ENCODE measurements at regions not wholly inside any gene's neighbourhood (a gene's known extent, or its start where the extent isn't known, plus 50 kb on each side); places are given as distances from the start of the nearest gene placed in this dataset.

- H3K4me3 ChIP-seq (ENCODE audit: low read depth, low read length) = no peak overlapping the region
- no peak for TF ChIP-seq CTCF (IDR thresholded peaks at IDR 0.05; ENCODE audit: insufficient read depth, low read depth, low read length, missing control alignments)
- no peak for DNase-seq (ENCODE audit: low read depth)
These were observed 450.0 kb upstream of the EPHA3 start for GRCh38 chr3:88657459-88657858.

- TF ChIP-seq CTCF (IDR thresholded peaks at IDR 0.05; ENCODE audit: insufficient read depth, low read depth, low read length, missing control alignments) = no peak
- DNase-seq (ENCODE audit: low read depth) = no peak
- H3K4me3 ChIP-seq (ENCODE audit: low read depth, low read length) = no peak overlapping the region
These were observed 446.0 kb upstream of the EPHA3 start for GRCh38 chr3:88661433-88661824.

GRCh38 chr3:88668180-88668579 lies 439.2 kb upstream of the EPHA3 start:
- TF ChIP-seq CTCF (IDR thresholded peaks at IDR 0.05; ENCODE audit: insufficient read depth, low read depth, low read length, missing control alignments) = no peak
- H3K4me3 ChIP-seq (ENCODE audit: low read depth, low read length) = no peak overlapping the region
- no peak for DNase-seq (ENCODE audit: low read depth)

GRCh38 chr3:88671573-88671972 lies 435.8 kb upstream of the EPHA3 start:
- TF ChIP-seq CTCF (IDR thresholded peaks at IDR 0.05; ENCODE audit: insufficient read depth, low read depth, low read length, missing control alignments) = no peak
- H3K4me3 ChIP-seq (ENCODE audit: low read depth, low read length) = no peak overlapping the region
- DNase-seq (ENCODE audit: low read depth) = no peak

- no peak overlapping the region for H3K4me3 ChIP-seq (ENCODE audit: low read depth, low read length)
- DNase-seq (ENCODE audit: low read depth) = no peak
- TF ChIP-seq CTCF (IDR thresholded peaks at IDR 0.05; ENCODE audit: insufficient read depth, low read depth, low read length, missing control alignments) = no peak
These were observed 430.1 kb upstream of the EPHA3 start for GRCh38 chr3:88677298-88677697.

- no peak for DNase-seq (ENCODE audit: low read depth)
- TF ChIP-seq CTCF (IDR thresholded peaks at IDR 0.05; ENCODE audit: insufficient read depth, low read depth, low read length, missing control alignments) = no peak
- no peak overlapping the region for H3K4me3 ChIP-seq (ENCODE audit: low read depth, low read length)
These were observed 428.7 kb upstream of the EPHA3 start for GRCh38 chr3:88678747-88679146.

- H3K4me3 ChIP-seq (ENCODE audit: low read depth, low read length) = no peak overlapping the region
- TF ChIP-seq CTCF (IDR thresholded peaks at IDR 0.05; ENCODE audit: insufficient read depth, low read depth, low read length, missing control alignments) = no peak
- no peak for DNase-seq (ENCODE audit: low read depth)
These were observed 417.1 kb upstream of the EPHA3 start for GRCh38 chr3:88690287-88690686.
